OCI-LY3 (cell line): ENCODE measurements at regions not wholly inside any gene's neighbourhood (a gene's known extent, or its start where the extent isn't known, plus 50 kb on each side); places are given as distances from the start of the nearest gene placed in this dataset.

ENCODE experiments used
- CTCF ChIP-seq: fragments of 200-600, 300-600 bp; sonication (generic); IDR thresholded peaks from 2 replicates; pipeline ENCODE4 v1.5.1; 2014; ENCODE audit warnings: antibody characterized with exemption, low read length, low read depth
- EZH2phosphoT487 ChIP-seq: fragments of 200-600 bp; shearing (Covaris generic); IDR thresholded peaks from 2 replicates; pipeline ENCODE4 v1.6.1; 2018; ENCODE audit warnings: antibody characterized with exemption, mixed run types, low read depth

- TF ChIP-seq CTCF (no peak), EZH2phosphoT487 (no peak)
These were observed 288.5 kb downstream of the XXYLT1 start for GRCh38 chr3:194982472-194982871.
